WTC11 (cell line): ENCODE measurements at regions not wholly inside any gene's neighbourhood (a gene's known extent, or its start where the extent isn't known, plus 50 kb on each side); places are given as distances from the start of the nearest gene placed in this dataset.

Source experiments
- ATAC-seq: fragments of 200-7000 bp; cut with Tn5 transposase; 2 replicates; pipeline ENCODE4 v1.10.0; 2021; ENCODE audit warnings: mild to moderate bottlenecking, moderate library complexity
- CTCF ChIA-PET: fragments of 300-600 bp; sonication (Branson Sonifier 250); formaldehyde crosslinking; loops from one replicate; lab custom pipeline; 2021; ENCODE audit warnings: antibody characterized with exemption; lab: Charles Lee
- POLR2A ChIA-PET: fragments of 350-600 bp; sonication (Branson Sonifier 250); formaldehyde crosslinking; loops from one replicate; lab custom pipeline; 2021; ENCODE audit warnings: antibody characterized with exemption; lab: Charles Lee
- DNase-seq: peaks from one replicate; pipeline ENCODE4 v3.0.0; 2021; ENCODE audit warnings: low spot score
- H3K27ac Mint-ChIP-seq: 2 replicates; pipeline ENCODE4 v1.8.0; 2021; ENCODE audit warnings: mixed read lengths
- H3K27me3 Mint-ChIP-seq: 2 replicates; pipeline ENCODE4 v1.8.0; 2021; ENCODE audit warnings: low read depth, mild to moderate bottlenecking, moderate library complexity, mixed read lengths
- H3K36me3 Mint-ChIP-seq: 2 replicates; pipeline ENCODE4 v1.8.0; 2021; ENCODE audit warnings: mixed read lengths
- H3K4me1 Mint-ChIP-seq: 2 replicates; pipeline ENCODE4 v1.8.0; 2022; ENCODE audit warnings: mixed read lengths
- H3K4me3 Mint-ChIP-seq: 2 replicates; pipeline ENCODE4 v1.8.0; 2021; ENCODE audit warnings: mild to moderate bottlenecking, moderate library complexity, mixed read lengths
- H3K9me3 Mint-ChIP-seq: 2 replicates; pipeline ENCODE4 v1.8.0; 2021; ENCODE audit warnings: mixed read lengths
- E2F4 ChIP-seq: sonication (generic); formaldehyde crosslinking; IDR thresholded peaks from 2 replicates; pipeline ENCODE4 v1.8.1; 2022; ENCODE audit warnings: low read depth, mild to moderate bottlenecking, moderate library complexity, missing genetic modification reagents, borderline replicate concordance
- ELF4 ChIP-seq: sonication (generic); formaldehyde crosslinking; IDR thresholded peaks from 2 replicates; pipeline ENCODE4 v1.8.1; 2022; ENCODE audit warnings: low read depth, mild to moderate bottlenecking, moderate library complexity, missing genetic modification reagents
- FOXJ3 ChIP-seq: sonication (generic); formaldehyde crosslinking; IDR thresholded peaks from 2 replicates; pipeline ENCODE4 v1.9.0; 2021; ENCODE audit warnings: missing genetic modification reagents, mild to moderate bottlenecking, borderline replicate concordance
- FOXK1 ChIP-seq: sonication (generic); formaldehyde crosslinking; IDR thresholded peaks from 2 replicates; pipeline ENCODE4 v1.8.0; 2022; ENCODE audit warnings: mild to moderate bottlenecking, moderate library complexity, missing genetic modification reagents
- GRHL2 ChIP-seq: fragments of 250-450 bp; sonication (Bioruptor Pico); IDR thresholded peaks from 2 replicates; pipeline ENCODE4 v1.8.0; 2022; ENCODE audit warnings: mild to moderate bottlenecking, moderate library complexity; ENCODE audit not compliant: insufficient replicate concordance, severe bottlenecking
- GTF2I ChIP-seq: fragments of 250-450 bp; sonication (Bioruptor Pico); conservative IDR thresholded peaks from 2 replicates; pipeline ENCODE4 v1.4.0; 2021; ENCODE audit warnings: mild to moderate bottlenecking
- IRF2 ChIP-seq: sonication (generic); formaldehyde crosslinking; IDR thresholded peaks from 2 replicates; pipeline ENCODE4 v1.8.0; 2022; ENCODE audit warnings: low read depth, missing genetic modification reagents, borderline replicate concordance
- KAT7 ChIP-seq: sonication (generic); formaldehyde crosslinking; IDR thresholded peaks from 2 replicates; pipeline ENCODE4 v1.8.1; 2023; ENCODE audit warnings: missing genetic modification reagents, mild to moderate bottlenecking, borderline replicate concordance
- MAX ChIP-seq: sonication (generic); formaldehyde crosslinking; IDR thresholded peaks from 2 replicates; pipeline ENCODE4 v1.8.0; 2022; ENCODE audit warnings: mild to moderate bottlenecking, missing genetic modification reagents
- MXD4 ChIP-seq: fragments of 250-450 bp; sonication (Bioruptor Pico); IDR thresholded peaks from 2 replicates; pipeline ENCODE4 v1.8.0; 2021; ENCODE audit warnings: mild to moderate bottlenecking, moderate library complexity, borderline replicate concordance
- NFE2L1 ChIP-seq: sonication (generic); formaldehyde crosslinking; IDR thresholded peaks from 2 replicates; pipeline ENCODE4 v1.8.1; 2023; ENCODE audit warnings: missing genetic modification reagents
- NR1H2 ChIP-seq: sonication (generic); formaldehyde crosslinking; IDR thresholded peaks from 2 replicates; pipeline ENCODE4 v1.9.0; 2021; ENCODE audit warnings: mild to moderate bottlenecking, moderate library complexity, missing genetic modification reagents
- OVOL2 ChIP-seq: fragments of 250-450 bp; sonication (Bioruptor Pico); IDR thresholded peaks from 2 replicates; pipeline ENCODE4 v1.9.0; 2021; ENCODE audit warnings: mild to moderate bottlenecking, borderline replicate concordance
- RELA ChIP-seq: sonication (generic); formaldehyde crosslinking; IDR thresholded peaks from 2 replicates; pipeline ENCODE4 v1.8.1; 2022; ENCODE audit warnings: missing genetic modification reagents, mild to moderate bottlenecking, borderline replicate concordance
- RORB ChIP-seq: fragments of 250-450 bp; sonication (Bioruptor Pico); IDR thresholded peaks from 2 replicates; pipeline ENCODE4 v1.9.0; 2021; ENCODE audit warnings: mild to moderate bottlenecking
- SMAD3 ChIP-seq: sonication (generic); formaldehyde crosslinking; IDR thresholded peaks from 2 replicates; pipeline ENCODE4 v1.8.0; 2022; ENCODE audit warnings: missing genetic modification reagents, mild to moderate bottlenecking, borderline replicate concordance
- SP1 ChIP-seq: sonication (generic); formaldehyde crosslinking; conservative IDR thresholded peaks from 2 replicates; pipeline ENCODE4 v1.8.1; 2022; ENCODE audit warnings: missing genetic modification reagents
- TCF7 ChIP-seq: sonication (generic); formaldehyde crosslinking; IDR thresholded peaks from 2 replicates; pipeline ENCODE4 v1.8.0; 2022; ENCODE audit warnings: mild to moderate bottlenecking, low read depth, missing genetic modification reagents, moderate library complexity
- TEAD1 ChIP-seq: sonication (generic); formaldehyde crosslinking; IDR thresholded peaks from 2 replicates; pipeline ENCODE4 v1.8.0; 2022; ENCODE audit warnings: mild to moderate bottlenecking, missing genetic modification reagents
- TP53 ChIP-seq: sonication (generic); formaldehyde crosslinking; IDR thresholded peaks from 2 replicates; pipeline ENCODE4 v1.8.1; 2023; ENCODE audit warnings: mild to moderate bottlenecking, missing genetic modification reagents
- USF2 ChIP-seq: sonication (generic); formaldehyde crosslinking; IDR thresholded peaks from 2 replicates; pipeline ENCODE4 v1.8.1; 2023; ENCODE audit warnings: mild to moderate bottlenecking, missing genetic modification reagents, moderate library complexity
- ZMAT4 ChIP-seq: fragments of 250-450 bp; sonication (Bioruptor Pico); IDR thresholded peaks from 2 replicates; pipeline ENCODE4 v1.9.0; 2021; ENCODE audit warnings: mild to moderate bottlenecking
- ZNF121 ChIP-seq: sonication (generic); formaldehyde crosslinking; IDR thresholded peaks from 2 replicates; pipeline ENCODE4 v1.8.0; 2023; ENCODE audit warnings: missing genetic modification reagents
- ZNF138 ChIP-seq: sonication (generic); formaldehyde crosslinking; conservative IDR thresholded peaks from 2 replicates; pipeline ENCODE4 v1.8.1; 2022; ENCODE audit warnings: mild to moderate bottlenecking, moderate library complexity, missing genetic modification reagents
- TF ChIP-seq, protein P1 (sequence below): sonication (generic); formaldehyde crosslinking; IDR thresholded peaks from 2 replicates; pipeline ENCODE4 v1.8.0; 2022; ENCODE audit warnings: mild to moderate bottlenecking, missing genetic modification reagents

- DNase-seq = no peak
- Mint-ChIP-seq H3K27ac (no peak overlapping the region), H3K4me1 (peaks cover 5% of the 10 kb centered on the region), H3K27me3 (no peaks in the 10 kb centered on the region), H3K4me3 (no peak overlapping the region), H3K9me3 (0 out of 2 replicates have a peak, but pooled peaks cover 6% of the 10 kb centered on the region), H3K36me3 (no peaks in the 10 kb centered on the region)
- TF ChIP-seq GTF2I (CRISPR knock-in tag) (no peak), ZNF121 (no peak), TP53 (no peak), RORB (CRISPR knock-in tag) (no peak), TCF7 (CRISPR knock-in tag) (no peak), ELF4 (no peak), SMAD3 (no peak), E2F4 (CRISPR knock-in tag) (no peak), FOXK1 (CRISPR knock-in tag) (no peak), NFE2L1 (CRISPR knock-in tag) (no peak)
- TF ChIP-seq, protein P1, sequence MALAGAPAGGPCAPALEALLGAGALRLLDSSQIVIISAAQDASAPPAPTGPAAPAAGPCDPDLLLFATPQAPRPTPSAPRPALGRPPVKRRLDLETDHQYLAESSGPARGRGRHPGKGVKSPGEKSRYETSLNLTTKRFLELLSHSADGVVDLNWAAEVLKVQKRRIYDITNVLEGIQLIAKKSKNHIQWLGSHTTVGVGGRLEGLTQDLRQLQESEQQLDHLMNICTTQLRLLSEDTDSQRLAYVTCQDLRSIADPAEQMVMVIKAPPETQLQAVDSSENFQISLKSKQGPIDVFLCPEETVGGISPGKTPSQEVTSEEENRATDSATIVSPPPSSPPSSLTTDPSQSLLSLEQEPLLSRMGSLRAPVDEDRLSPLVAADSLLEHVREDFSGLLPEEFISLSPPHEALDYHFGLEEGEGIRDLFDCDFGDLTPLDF (CRISPR knock-in tag) = no peak
- ChIA-PET POLR2A (no interaction called here), CTCF (no interaction called here)
- ATAC-seq = no peak
Measured at GRCh38 chr9:82599336-82599949, 463.5 kb downstream of the RASEF start.

- Mint-ChIP-seq H3K36me3 (no peaks in the 10 kb centered on the region), H3K27me3 (no peaks in the 10 kb centered on the region), H3K9me3 (no peaks in the 10 kb centered on the region), H3K4me1 (no peaks in the 10 kb centered on the region), H3K4me3 (no peak overlapping the region), H3K27ac (no peak overlapping the region)
- ATAC-seq = no peak
- no peak for DNase-seq
- ChIA-PET POLR2A (no interaction called here), CTCF (interaction anchor here (1.1 kb wide), 1 partner anchor 361 kb away, joined by 3 read pairs; no protein-coding TSS in a partner anchor)
- TF ChIP-seq RELA (CRISPR knock-in tag) (no peak), NR1H2 (CRISPR knock-in tag) (no peak), KAT7 (CRISPR knock-in tag) (no peak), GRHL2 (CRISPR knock-in tag) (no peak), TEAD1 (no peak), MXD4 (no peak), SP1 (CRISPR knock-in tag) (no peak), ZMAT4 (no peak), IRF2 (CRISPR knock-in tag) (no peak), USF2 (CRISPR knock-in tag) (no peak), ELF4 (no peak), RORB (CRISPR knock-in tag) (no peak), MAX (CRISPR knock-in tag) (no peak), FOXJ3 (CRISPR knock-in tag) (no peak), OVOL2 (CRISPR knock-in tag) (no peak), ZNF138 (CRISPR knock-in tag) (no peak)
Measured at GRCh38 chr9:82600536-82601292, 462.2 kb downstream of the RASEF start.
